GM12872 (cell line): ENCODE measurements at regions not wholly inside any gene's neighbourhood (a gene's known extent, or its start where the extent isn't known, plus 50 kb on each side); places are given as distances from the start of the nearest gene placed in this dataset.

Experiments used
- CTCF ChIP-seq: IDR thresholded peaks from 3 replicates; pipeline ENCODE4 v1.5.1; 2011; ENCODE audit warnings: low read depth, mild to moderate bottlenecking, low read length, moderate library complexity; ENCODE audit not compliant: insufficient read depth

- TF ChIP-seq CTCF, result no peak
These were observed 50.0 kb upstream of the KLF4 start for GRCh38 chr9:107539427-107540163.
